ENCODE measurements at regions not wholly inside any gene's neighbourhood (a gene's known extent, or its start where the extent isn't known, plus 50 kb on each side); places are given as distances from the start of the nearest gene placed in this dataset.

DNA sequence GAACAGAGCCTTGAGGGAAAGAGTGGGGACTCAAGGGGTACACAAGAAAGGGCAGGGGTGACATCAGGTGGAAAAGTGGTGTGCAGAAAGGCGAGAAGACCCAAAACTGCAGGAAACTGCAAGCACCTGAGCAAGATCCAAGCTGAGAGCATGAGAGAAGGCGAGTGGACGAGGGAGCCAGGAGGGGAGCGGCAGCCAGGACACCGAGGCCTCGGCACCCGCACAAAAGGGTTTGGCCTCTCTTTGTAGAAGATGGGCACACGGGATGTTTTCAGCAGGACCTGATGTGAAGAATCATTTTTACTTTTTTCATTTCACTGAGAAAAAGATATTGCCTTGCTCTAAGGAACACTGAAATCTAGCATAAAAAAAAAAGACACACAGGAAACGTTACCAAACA is 82.1 kb upstream of the FOXQ1 start:
- TF ChIP-seq POLR2AphosphoS5 (IDR thresholded peaks at IDR 0.05; ENCODE audit: low read depth, low read length) (no peak), SPI1 (IDR thresholded peaks at IDR 0.05; ENCODE audit: low read depth, low read length) (no peak)
